H9 (cell line): ENCODE measurements at regions not wholly inside any gene's neighbourhood (a gene's known extent, or its start where the extent isn't known, plus 50 kb on each side); places are given as distances from the start of the nearest gene placed in this dataset.

ENCODE experiments used
- DNase-seq: peaks from one replicate; pipeline ENCODE4 v3.0.0-alpha.2; 2017
- H2AFZ ChIP-seq: one replicate; pipeline ENCODE4 v1.6.1; 2013; ENCODE audit warnings: mild to moderate bottlenecking, low read length, control low read depth, moderate library complexity
- H2AK5ac ChIP-seq: 2 replicates; pipeline ENCODE4 v1.6.1; 2013; ENCODE audit warnings: low read length, control low read depth, mixed read lengths; ENCODE audit not compliant: insufficient read length
- H2BK120ac ChIP-seq: one replicate; pipeline ENCODE4 v1.6.1; 2013; ENCODE audit warnings: low read depth, mild to moderate bottlenecking, low read length, control low read depth, inconsistent platforms; ENCODE audit not compliant: poor library complexity, severe bottlenecking
- H2BK12ac ChIP-seq: 2 replicates; pipeline ENCODE4 v1.6.1; 2013; ENCODE audit warnings: low read length, control low read depth, mixed read lengths, low read depth; ENCODE audit not compliant: insufficient read length
- H2BK15ac ChIP-seq: 2 replicates; pipeline ENCODE4 v1.6.1; 2013; ENCODE audit warnings: low read depth, low read length, control low read depth
- H2BK20ac ChIP-seq: one replicate; pipeline ENCODE4 v1.6.1; 2013; ENCODE audit warnings: low read depth, mild to moderate bottlenecking, low read length, control low read depth, inconsistent platforms; ENCODE audit not compliant: poor library complexity, severe bottlenecking
- H2BK5ac ChIP-seq: 2 replicates; pipeline ENCODE4 v1.6.1; 2013; ENCODE audit warnings: low read length, control low read depth, mixed read lengths; ENCODE audit not compliant: insufficient read length
- H3K14ac ChIP-seq: 2 replicates; pipeline ENCODE4 v1.6.1; 2013; ENCODE audit warnings: low read length, control low read depth; ENCODE audit not compliant: insufficient read depth
- H3K18ac ChIP-seq: 2 replicates; pipeline ENCODE4 v1.6.1; 2013; ENCODE audit warnings: low read depth, mild to moderate bottlenecking, mixed read lengths, low read length, control low read depth; ENCODE audit not compliant: insufficient read length
- H3K23ac ChIP-seq: 2 replicates; pipeline ENCODE4 v1.6.1; 2013; ENCODE audit warnings: low read length, control low read depth, mixed read lengths, low read depth; ENCODE audit not compliant: insufficient read length
- H3K23me2 ChIP-seq: 2 replicates; pipeline ENCODE4 v1.6.1; 2013; ENCODE audit warnings: low read depth, mild to moderate bottlenecking, mixed read lengths, low read length, control low read depth; ENCODE audit not compliant: insufficient read length, poor library complexity, severe bottlenecking
- H3K27ac ChIP-seq: 2 replicates; pipeline ENCODE4 v1.5.1; 2013; ENCODE audit warnings: low read length, control low read depth, mixed read lengths, low read depth; ENCODE audit not compliant: insufficient read length
- H3K27me3 ChIP-seq: 2 replicates; pipeline ENCODE4 v1.6.1; 2013; ENCODE audit warnings: low read length, control low read depth, inconsistent platforms; ENCODE audit not compliant: insufficient read depth
- H3K4ac ChIP-seq: 2 replicates; pipeline ENCODE4 v1.6.1; 2013; ENCODE audit warnings: low read depth, mild to moderate bottlenecking, control low read depth, inconsistent platforms, low read length, moderate library complexity
- H3K4me1 ChIP-seq: 2 replicates; pipeline ENCODE4 v1.6.1; 2013; ENCODE audit warnings: low read length, control low read depth, inconsistent platforms; ENCODE audit not compliant: insufficient read depth
- H3K4me2 ChIP-seq: 2 replicates; pipeline ENCODE4 v1.6.1; 2013; ENCODE audit warnings: low read length, control low read depth, mixed read lengths; ENCODE audit not compliant: insufficient read length, insufficient read depth
- H3K56ac ChIP-seq: 2 replicates; pipeline ENCODE4 v1.6.1; 2013; ENCODE audit warnings: low read depth, mild to moderate bottlenecking, mixed read lengths, low read length, control low read depth; ENCODE audit not compliant: insufficient read length
- H3K79me1 ChIP-seq: 2 replicates; pipeline ENCODE4 v1.6.1; 2013; ENCODE audit warnings: low read depth, mild to moderate bottlenecking, moderate library complexity, low read length, control low read depth, inconsistent platforms; ENCODE audit not compliant: insufficient read depth, poor library complexity, severe bottlenecking
- H3K79me2 ChIP-seq: 2 replicates; pipeline ENCODE4 v1.6.1; 2013; ENCODE audit warnings: low read length, control low read depth, inconsistent platforms; ENCODE audit not compliant: insufficient read depth
- H3K9ac ChIP-seq: 2 replicates; pipeline ENCODE4 v1.6.1; 2013; ENCODE audit warnings: low read length, control low read depth, mixed read lengths; ENCODE audit not compliant: insufficient read length; ENCODE audit errors: extremely low read depth
- H3K9me3 ChIP-seq: one replicate; pipeline ENCODE4 v1.6.1; 2013; ENCODE audit warnings: low read depth, low read length, inconsistent platforms; ENCODE audit not compliant: control insufficient read depth
- H3T11ph ChIP-seq: one replicate; pipeline ENCODE4 v1.6.1; 2013; ENCODE audit warnings: mild to moderate bottlenecking, low read length, control low read depth, inconsistent platforms
- H4K20me1 ChIP-seq: one replicate; pipeline ENCODE4 v1.6.1; 2013; ENCODE audit not compliant: control insufficient read depth, insufficient read length, insufficient read depth
- H4K5ac ChIP-seq: 2 replicates; pipeline ENCODE4 v1.6.1; 2013; ENCODE audit warnings: low read depth, mild to moderate bottlenecking, mixed read lengths, low read length, control low read depth; ENCODE audit not compliant: insufficient read length
- H4K8ac ChIP-seq: replicated peaks from 2 replicates; pipeline ENCODE4 v1.6.1; 2013; ENCODE audit warnings: low read length, control low read depth, mixed read lengths, low read depth; ENCODE audit not compliant: insufficient read length
- H4K91ac ChIP-seq: 2 replicates; pipeline ENCODE4 v1.6.1; 2013; ENCODE audit warnings: low read depth, mild to moderate bottlenecking, moderate library complexity, mixed read lengths, low read length, control low read depth; ENCODE audit not compliant: insufficient read length
- H3K27ac Mint-ChIP-seq, 3 experiments: 2 replicates in 2 of 3; 3 replicates in 1 of 3; pipeline ENCODE4 v1.8.0; 2020 to 2021; ENCODE audit warnings: mixed read lengths in 3 of 3, mild to moderate bottlenecking in 1 of 3, moderate library complexity in 1 of 3
- H3K27me3 Mint-ChIP-seq: 2 replicates; pipeline ENCODE4 v1.8.0; 2021; ENCODE audit warnings: low read depth, mild to moderate bottlenecking, moderate library complexity, mixed read lengths
- H3K36me3 Mint-ChIP-seq, 3 experiments: 2 replicates in 2 of 3; 3 replicates in 1 of 3; pipeline ENCODE4 v1.8.0; 2020 to 2021; ENCODE audit warnings: low read depth in 3 of 3, mixed read lengths in 3 of 3; ENCODE audit not compliant: insufficient read depth in 1 of 3
- H3K4me1 Mint-ChIP-seq, 2 experiments: 2 replicates each; pipeline ENCODE4 v1.8.0; 2020; ENCODE audit warnings: mixed read lengths in 2 of 2
- H3K4me3 Mint-ChIP-seq, 2 experiments: 2 replicates in 1 of 2; 3 replicates in 1 of 2; pipeline ENCODE4 v1.8.0; 2020 to 2021; ENCODE audit warnings: mild to moderate bottlenecking in 2 of 2, mixed read lengths in 2 of 2, moderate library complexity in 1 of 2
- H3K9me3 Mint-ChIP-seq, 2 experiments: 2 replicates in 1 of 2; 3 replicates in 1 of 2; pipeline ENCODE4 v1.8.0; 2020; ENCODE audit warnings: mild to moderate bottlenecking in 2 of 2, mixed read lengths in 2 of 2, moderate library complexity in 1 of 2
- CTCF ChIP-seq: fragments of 200-600 bp; sonication (generic); conservative IDR thresholded peaks from 3 replicates; pipeline ENCODE4 v1.8.0; 2021; ENCODE audit warnings: antibody characterized with exemption, mild to moderate bottlenecking
- WGBS: extraction: QIAGEN DNeasy Blood & Tissue Kit; methylation state at CpG from one replicate; pipeline ENCODE4 v1.1.7; 2013; ENCODE audit warnings: missing lambda C conversion rate, low lambda C conversion rate, mixed read lengths; ENCODE audit not compliant: insufficient read length; ENCODE audit errors: extremely low coverage; 5-methylcytosine and 5-hydroxymethylcytosine counted together

- no peaks in the 10 kb centered on the region for H3K79me1 ChIP-seq
- no peak overlapping the region for H4K91ac ChIP-seq
- H4K8ac ChIP-seq = no peak overlapping the region
- H3K23ac ChIP-seq = no peak overlapping the region
- WGBS = no CpG with 5 or more reads among the region's 8 CpGs
- no peak overlapping the region for H3K4me2 ChIP-seq
- no peaks in the 10 kb centered on the region; a peak in 1 of 7 replicates for H3K36me3 Mint-ChIP-seq
- no peak overlapping the region for H2BK12ac ChIP-seq
- H3K14ac ChIP-seq = no peak overlapping the region
- no peak overlapping the region for H2AFZ ChIP-seq
- H2BK15ac ChIP-seq = no peak overlapping the region
- peaks cover 7% of the 10 kb centered on the region for H3K27me3 Mint-ChIP-seq
- TF ChIP-seq CTCF = no peak
- no peak overlapping the region for H2BK20ac ChIP-seq
- no peaks in the 10 kb centered on the region for H3K27me3 ChIP-seq
- no peak for DNase-seq
- H3K27ac ChIP-seq = no peak overlapping the region
- H4K5ac ChIP-seq = no peak overlapping the region
- H3K18ac ChIP-seq = no peak overlapping the region
- H4K20me1 ChIP-seq = no peaks in the 10 kb centered on the region
- H3K9me3 ChIP-seq = no peaks in the 10 kb centered on the region
- H3K56ac ChIP-seq = no peak overlapping the region
- no peak overlapping the region for H2AK5ac ChIP-seq
- no peak overlapping the region for H2BK5ac ChIP-seq
- H3K27ac Mint-ChIP-seq = no peak overlapping the region
- peaks cover 2% of the 10 kb centered on the region; the same call in 1 of the 2 replicates for H3K4me1 ChIP-seq
- no peak overlapping the region for H3K9ac ChIP-seq
- no peaks in the 10 kb centered on the region for H3K9me3 Mint-ChIP-seq
- H2BK120ac ChIP-seq = no peak overlapping the region
- H3K79me2 ChIP-seq = no peaks in the 10 kb centered on the region
- H3K4ac ChIP-seq = no peak overlapping the region
- peaks cover 9 to 14% of the 10 kb centered on the region in 2 experiments for H3K4me1 Mint-ChIP-seq
- H3K4me3 Mint-ChIP-seq = no peak overlapping the region
- H3T11ph ChIP-seq = no peak overlapping the region
- H3K23me2 ChIP-seq = no peaks in the 10 kb centered on the region
These were observed 343.4 kb upstream of the HS6ST1 start for GRCh38 chr2:128662051-128662471.
